Neural cell (in vitro differentiated cells): ENCODE measurements at regions not wholly inside any gene's neighbourhood (a gene's known extent, or its start where the extent isn't known, plus 50 kb on each side); places are given as distances from the start of the nearest gene placed in this dataset.

Experiments used
- H2AFZ ChIP-seq: fragments of 200-600, 300-800 bp; sonication (generic), shearing (Covaris generic); 2 replicates; pipeline ENCODE4 v1.6.0; 2014; ENCODE audit warnings: low read depth, mild to moderate bottlenecking, antibody characterized with exemption, low read length, moderate library complexity
- H3F3A ChIP-seq: fragments of 200-600 bp; shearing (Covaris generic); 2 replicates; pipeline ENCODE4 v1.6.1; 2016; ENCODE audit warnings: mild to moderate bottlenecking, moderate library complexity, mixed read lengths, antibody characterized with exemption, low read length; ENCODE audit not compliant: insufficient read depth, poor library complexity, severe bottlenecking
- H3K27ac ChIP-seq: fragments of 200-600, 300-800 bp; sonication (generic), shearing (Covaris generic); 2 replicates; pipeline ENCODE4 v1.5.1; 2014; ENCODE audit warnings: mild to moderate bottlenecking, low read length, moderate library complexity
- H3K27me3 ChIP-seq: fragments of 300-800, 200-600 bp; sonication (generic), shearing (Covaris generic); 2 replicates; pipeline ENCODE4 v1.6.0; 2014; ENCODE audit warnings: mild to moderate bottlenecking, low read depth, low read length, moderate library complexity; ENCODE audit not compliant: insufficient read depth
- H3K36me3 ChIP-seq: fragments of 300-800, 200-600 bp; sonication (generic), shearing (Covaris generic); 2 replicates; pipeline ENCODE4 v1.5.1; 2014; ENCODE audit warnings: mild to moderate bottlenecking, antibody characterized with exemption, low read length, moderate library complexity; ENCODE audit not compliant: insufficient read depth
- H3K4me2 ChIP-seq: fragments of 300-800, 200-600 bp; sonication (generic), shearing (Covaris generic); 2 replicates; pipeline ENCODE4 v1.6.0; 2014; ENCODE audit warnings: mild to moderate bottlenecking, low read length
- H3K4me3 ChIP-seq: fragments of 300-800, 200-600 bp; sonication (generic), shearing (Covaris generic); 2 replicates; pipeline ENCODE4 v1.5.1; 2014; ENCODE audit warnings: mild to moderate bottlenecking, low read length, moderate library complexity
- H3K79me2 ChIP-seq: fragments of 200-600 bp; shearing (Covaris generic); replicated peaks from 2 replicates; pipeline ENCODE4 v1.6.0; 2014; ENCODE audit warnings: mild to moderate bottlenecking, low read length, moderate library complexity; ENCODE audit not compliant: insufficient read depth
- H3K9ac ChIP-seq: fragments of 300-800, 200-600 bp; sonication (generic), shearing (Covaris generic); 2 replicates; pipeline ENCODE4 v1.6.1; 2016; ENCODE audit warnings: mild to moderate bottlenecking, low read length, mixed read lengths
- H3K9me2 ChIP-seq: fragments of 200-600 bp; shearing (Covaris generic); 2 replicates; pipeline ENCODE4 v1.6.1; 2016; ENCODE audit warnings: mild to moderate bottlenecking, low read length, mixed read lengths; ENCODE audit not compliant: insufficient read depth
- H3K9me3 ChIP-seq: fragments of 200-600, 300-800 bp; sonication (generic), shearing (Covaris generic); 2 replicates; pipeline ENCODE4 v1.6.1; 2016; ENCODE audit warnings: mild to moderate bottlenecking, mixed run types, low read length, moderate library complexity, mixed read lengths
- H4K20me1 ChIP-seq: fragments of 200-600 bp; shearing (Covaris generic); 2 replicates; pipeline ENCODE4 v1.6.1; 2016; ENCODE audit warnings: mild to moderate bottlenecking, mixed run types; ENCODE audit not compliant: insufficient read depth
- EP300 ChIP-seq: fragments of 450-650 bp; conservative IDR thresholded peaks from 2 replicates; pipeline ENCODE4 v1.6.1; 2014; ENCODE audit warnings: antibody characterized with exemption, mild to moderate bottlenecking, moderate library complexity; ENCODE audit not compliant: poor library complexity, severe bottlenecking
- EZH2 ChIP-seq: fragments of 200-600, 300-800 bp; shearing (Covaris generic), sonication (generic); IDR thresholded peaks from 2 replicates; pipeline ENCODE4 v1.6.1; 2014; ENCODE audit warnings: antibody characterized with exemption, low read length, borderline replicate concordance, mild to moderate bottlenecking; ENCODE audit not compliant: insufficient read depth, poor library complexity, severe bottlenecking
- MXI1 ChIP-seq: fragments of 450-650 bp; conservative IDR thresholded peaks from 2 replicates; pipeline ENCODE4 v1.6.1; 2014; ENCODE audit warnings: antibody characterized with exemption, mild to moderate bottlenecking; ENCODE audit not compliant: poor library complexity, severe bottlenecking
- POLR2AphosphoS5 ChIP-seq: IDR thresholded peaks from 2 replicates; pipeline ENCODE4 v1.6.1; 2012
- RAD21 ChIP-seq: fragments of 450-650 bp; conservative IDR thresholded peaks from 2 replicates; pipeline ENCODE4 v1.6.1; 2014; ENCODE audit warnings: antibody characterized with exemption, mild to moderate bottlenecking, moderate library complexity
- SMC3 ChIP-seq: fragments of 450-650 bp; conservative IDR thresholded peaks from 2 replicates; pipeline ENCODE4 v1.6.1; 2014; ENCODE audit warnings: antibody characterized with exemption, mild to moderate bottlenecking, moderate library complexity; ENCODE audit not compliant: poor library complexity
- TAF1 ChIP-seq: IDR thresholded peaks from 2 replicates; pipeline ENCODE4 v1.6.1; 2012; ENCODE audit warnings: low read depth
- TF ChIP-seq, protein P1 (sequence below): IDR thresholded peaks from 2 replicates; pipeline ENCODE4 v1.6.1; 2012; ENCODE audit warnings: borderline replicate concordance
- TF ChIP-seq, protein P2 (sequence below): fragments of 450-650 bp; IDR thresholded peaks from 2 replicates; pipeline ENCODE4 v1.5.1; 2014; ENCODE audit warnings: antibody characterized with exemption, mild to moderate bottlenecking, moderate library complexity; ENCODE audit not compliant: poor library complexity, severe bottlenecking

DNA sequence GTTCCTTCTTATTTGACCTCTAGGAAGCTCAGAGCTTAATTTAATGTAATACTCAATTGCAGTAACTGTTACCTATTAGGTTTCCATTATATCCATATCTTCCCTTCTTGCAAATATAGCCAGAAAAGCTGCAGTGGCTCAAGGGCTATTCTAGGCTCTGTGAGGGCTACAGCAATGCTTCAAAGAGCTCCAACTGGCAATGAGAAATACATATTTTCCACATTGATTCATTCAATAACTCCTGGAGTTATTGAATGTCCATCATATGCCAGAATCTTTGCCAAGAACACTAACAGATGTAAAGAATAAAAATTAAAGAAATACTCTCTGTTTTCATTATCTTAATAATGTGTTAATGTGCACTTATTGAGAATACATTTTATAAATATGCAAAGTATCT lies 396.9 kb upstream of the PAPPA start:
- Histone ChIP-seq H3K27ac (no peak overlapping the region), H4K20me1 (no peaks in the 10 kb centered on the region), H3K79me2 (no peaks in the 10 kb centered on the region), H3F3A (no peaks in the 10 kb centered on the region), H3K9me2 (no peaks in the 10 kb centered on the region), H3K36me3 (no peaks in the 10 kb centered on the region), H2AFZ (no peak overlapping the region), H3K9ac (no peak overlapping the region), H3K4me2 (no peak overlapping the region), H3K9me3 (no peaks in the 10 kb centered on the region), H3K27me3 (no peaks in the 10 kb centered on the region), H3K4me3 (no peak overlapping the region)
- TF ChIP-seq SMC3 (no peak), TAF1 (no peak), EZH2 (no peak), EP300 (no peak), RAD21 (no peak), POLR2AphosphoS5 (no peak), MXI1 (no peak)
- TF ChIP-seq, protein P1, sequence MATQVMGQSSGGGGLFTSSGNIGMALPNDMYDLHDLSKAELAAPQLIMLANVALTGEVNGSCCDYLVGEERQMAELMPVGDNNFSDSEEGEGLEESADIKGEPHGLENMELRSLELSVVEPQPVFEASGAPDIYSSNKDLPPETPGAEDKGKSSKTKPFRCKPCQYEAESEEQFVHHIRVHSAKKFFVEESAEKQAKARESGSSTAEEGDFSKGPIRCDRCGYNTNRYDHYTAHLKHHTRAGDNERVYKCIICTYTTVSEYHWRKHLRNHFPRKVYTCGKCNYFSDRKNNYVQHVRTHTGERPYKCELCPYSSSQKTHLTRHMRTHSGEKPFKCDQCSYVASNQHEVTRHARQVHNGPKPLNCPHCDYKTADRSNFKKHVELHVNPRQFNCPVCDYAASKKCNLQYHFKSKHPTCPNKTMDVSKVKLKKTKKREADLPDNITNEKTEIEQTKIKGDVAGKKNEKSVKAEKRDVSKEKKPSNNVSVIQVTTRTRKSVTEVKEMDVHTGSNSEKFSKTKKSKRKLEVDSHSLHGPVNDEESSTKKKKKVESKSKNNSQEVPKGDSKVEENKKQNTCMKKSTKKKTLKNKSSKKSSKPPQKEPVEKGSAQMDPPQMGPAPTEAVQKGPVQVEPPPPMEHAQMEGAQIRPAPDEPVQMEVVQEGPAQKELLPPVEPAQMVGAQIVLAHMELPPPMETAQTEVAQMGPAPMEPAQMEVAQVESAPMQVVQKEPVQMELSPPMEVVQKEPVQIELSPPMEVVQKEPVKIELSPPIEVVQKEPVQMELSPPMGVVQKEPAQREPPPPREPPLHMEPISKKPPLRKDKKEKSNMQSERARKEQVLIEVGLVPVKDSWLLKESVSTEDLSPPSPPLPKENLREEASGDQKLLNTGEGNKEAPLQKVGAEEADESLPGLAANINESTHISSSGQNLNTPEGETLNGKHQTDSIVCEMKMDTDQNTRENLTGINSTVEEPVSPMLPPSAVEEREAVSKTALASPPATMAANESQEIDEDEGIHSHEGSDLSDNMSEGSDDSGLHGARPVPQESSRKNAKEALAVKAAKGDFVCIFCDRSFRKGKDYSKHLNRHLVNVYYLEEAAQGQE = no peak
- TF ChIP-seq, protein P2, sequence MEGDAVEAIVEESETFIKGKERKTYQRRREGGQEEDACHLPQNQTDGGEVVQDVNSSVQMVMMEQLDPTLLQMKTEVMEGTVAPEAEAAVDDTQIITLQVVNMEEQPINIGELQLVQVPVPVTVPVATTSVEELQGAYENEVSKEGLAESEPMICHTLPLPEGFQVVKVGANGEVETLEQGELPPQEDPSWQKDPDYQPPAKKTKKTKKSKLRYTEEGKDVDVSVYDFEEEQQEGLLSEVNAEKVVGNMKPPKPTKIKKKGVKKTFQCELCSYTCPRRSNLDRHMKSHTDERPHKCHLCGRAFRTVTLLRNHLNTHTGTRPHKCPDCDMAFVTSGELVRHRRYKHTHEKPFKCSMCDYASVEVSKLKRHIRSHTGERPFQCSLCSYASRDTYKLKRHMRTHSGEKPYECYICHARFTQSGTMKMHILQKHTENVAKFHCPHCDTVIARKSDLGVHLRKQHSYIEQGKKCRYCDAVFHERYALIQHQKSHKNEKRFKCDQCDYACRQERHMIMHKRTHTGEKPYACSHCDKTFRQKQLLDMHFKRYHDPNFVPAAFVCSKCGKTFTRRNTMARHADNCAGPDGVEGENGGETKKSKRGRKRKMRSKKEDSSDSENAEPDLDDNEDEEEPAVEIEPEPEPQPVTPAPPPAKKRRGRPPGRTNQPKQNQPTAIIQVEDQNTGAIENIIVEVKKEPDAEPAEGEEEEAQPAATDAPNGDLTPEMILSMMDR = no peak

DNA sequence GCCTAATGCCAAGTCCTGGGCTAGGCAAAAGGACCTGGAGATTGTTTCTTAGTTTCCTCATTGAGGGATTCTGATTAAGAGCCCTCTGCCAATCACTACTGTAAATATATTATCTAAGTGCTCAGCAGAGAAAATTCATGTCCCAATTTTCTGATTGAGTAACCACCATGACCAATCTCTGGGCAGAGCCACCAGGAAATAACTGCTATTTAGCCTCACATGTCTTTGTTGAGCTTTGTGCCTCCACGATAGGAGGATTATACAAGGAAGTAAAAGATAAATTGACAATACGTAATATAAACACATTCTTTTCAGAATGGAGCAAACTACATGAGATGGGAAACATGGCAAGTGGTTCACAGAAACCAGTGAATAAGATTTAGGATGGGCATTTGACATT lies 396.1 kb upstream of the PAPPA start:
- no peak overlapping the region for H3K4me3 ChIP-seq
- H3K27ac ChIP-seq = no peak overlapping the region
- H3K9me3 ChIP-seq = no peaks in the 10 kb centered on the region
- H3K9ac ChIP-seq = no peak overlapping the region
- H3K79me2 ChIP-seq = no peaks in the 10 kb centered on the region
- no peaks in the 10 kb centered on the region for H3K9me2 ChIP-seq
- H4K20me1 ChIP-seq = no peaks in the 10 kb centered on the region
- no peaks in the 10 kb centered on the region for H3K27me3 ChIP-seq
- H3K4me2 ChIP-seq = no peak overlapping the region
- TF ChIP-seq EZH2 = no peak
- TF ChIP-seq POLR2AphosphoS5 = no peak
- no peak for TF ChIP-seq TAF1
- TF ChIP-seq MXI1 = no peak
- no peak for TF ChIP-seq SMC3
- no peak for TF ChIP-seq RAD21
- TF ChIP-seq, protein P1 = no peak
- no peaks in the 10 kb centered on the region for H3F3A ChIP-seq
- no peaks in the 10 kb centered on the region for H3K36me3 ChIP-seq
- no peak overlapping the region for H2AFZ ChIP-seq
